Spleen (tissue), 11 donors: ENCODE measurements at regions not wholly inside any gene's neighbourhood (a gene's known extent, or its start where the extent isn't known, plus 50 kb on each side); places are given as distances from the start of the nearest gene placed in this dataset.

ENCODE experiments used
- DNase-seq: peaks from one replicate; pipeline ENCODE4 v3.0.0-alpha.2; 2020
- H3K27ac ChIP-seq, 8 donors: fragments of 200-600 bp; sonication (generic) in 7 of 8; 1 replicate in 4 of 8; 2 replicates in 4 of 8; pipeline versions ENCODE4 v1.5.0 to v1.8.0; 2016 to 2021; ENCODE audit warnings: inconsistent platforms in 4 of 8, mild to moderate bottlenecking in 4 of 8, moderate library complexity in 1 of 8
- H3K27me3 ChIP-seq, 7 donors: fragments of 200-600 bp; sonication (generic) in 6 of 7; replicated peaks in 1 of 7; 1 replicate in 4 of 7; 2 replicates in 3 of 7; pipeline versions ENCODE4 v1.5.0 to v1.8.0; 2016 to 2021; ENCODE audit warnings: inconsistent platforms in 3 of 7, mild to moderate bottlenecking in 1 of 7
- H3K36me3 ChIP-seq, 6 donors: fragments of 200-600 bp; sonication (generic) in 5 of 6; 1 replicate in 4 of 6; 2 replicates in 2 of 6; pipeline versions ENCODE4 v1.5.0 to v1.8.0; 2016 to 2021; ENCODE audit warnings: inconsistent platforms in 2 of 6
- H3K4me1 ChIP-seq, 6 donors: fragments of 200-600 bp; sonication (generic) in 5 of 6; 1 replicate in 3 of 6; 2 replicates in 3 of 6; pipeline versions ENCODE4 v1.5.0 to v1.8.0; 2016 to 2021; ENCODE audit warnings: inconsistent platforms in 3 of 6
- H3K4me3 ChIP-seq, 8 donors: fragments of 200-600 bp; sonication (generic) in 7 of 8; 1 replicate in 4 of 8; 2 replicates in 4 of 8; pipeline versions ENCODE4 v1.5.0 to v1.8.0; 2016 to 2021; ENCODE audit warnings: inconsistent platforms in 4 of 8, mild to moderate bottlenecking in 4 of 8, moderate library complexity in 2 of 8
- H3K9me3 ChIP-seq, 8 donors: fragments of 200-600 bp; sonication (generic) in 7 of 8; 1 replicate in 4 of 8; 2 replicates in 4 of 8; pipeline versions ENCODE4 v1.5.0 to v1.8.0; 2016 to 2021; ENCODE audit warnings: inconsistent platforms in 4 of 8
- CTCF ChIP-seq, 11 experiments: fragments of 200-600 bp in 7 of 11; fragments of 450-650 bp in 4 of 11; sonication (generic) in 4 of 11; IDR thresholded peaks in 8 of 11; conservative IDR thresholded peaks in 3 of 11; 1 replicate in 7 of 11; 2 replicates in 4 of 11; pipeline versions ENCODE4 v1.4.0 to v1.8.0; 2016 to 2021; ENCODE audit warnings: antibody characterized with exemption in 11 of 11, inconsistent platforms in 4 of 11, mild to moderate bottlenecking in 1 of 11
- POLR2A ChIP-seq, 3 donors: fragments of 450-650 bp; IDR thresholded peaks; one replicate each; pipeline ENCODE4 v1.5.1; 2017; ENCODE audit warnings: antibody characterized with exemption in 3 of 3, mild to moderate bottlenecking in 1 of 3
- POLR2AphosphoS5 ChIP-seq, 3 donors: sonication (generic); formaldehyde crosslinking; IDR thresholded peaks; one replicate each; pipeline ENCODE4 v1.5.1; 2017; ENCODE audit warnings: antibody characterized with exemption in 3 of 3
- WGBS, 5 donors: extraction: QIAGEN DNeasy Blood & Tissue Kit in 3 of 5; methylation state at CpG; one replicate each; pipeline versions ENCODE4 v1.1.5 to v1.1.7; 2013 to 2018; 5-methylcytosine and 5-hydroxymethylcytosine counted together
- intact Hi-C: fragments of 100-400 bp; cut with DNase I; formaldehyde crosslinking; loops from one replicate; pipeline ENCODE4 v1.15.0; 2023; ENCODE audit warnings: low total_unique reads
- donor health status: healthy with polysubstance abuse.
- donor health status: DM: no; HTN: no; CAD: no; lungs with moderate emphysema.
- donor health status: DM: no; HTN: no; CAD: no.
- donor health status: Bipolar disorder and iron deficiency.
- donor health status: healthy.
- donor health status: DM: no; HTN: no; CAD: no.
- donor health status: DM: yes; HTN: yes; CAD: no.

GRCh38 chr2:62344472-62344871, 148.6 kb downstream of the B3GNT2 start:
- intact Hi-C loops = no loop called here
- no peak for TF ChIP-seq POLR2A (IDR thresholded peaks at IDR 0.05)
- no peak for TF ChIP-seq POLR2AphosphoS5 (IDR thresholded peaks at IDR 0.05)

GRCh38 chr2:62343636-62344337, 147.9 kb downstream of the B3GNT2 start:
- Histone ChIP-seq H3K27me3 (no peaks in the 10 kb centered on the region), H3K36me3 (no peaks in the 10 kb centered on the region), H3K4me1 (no peaks in the 10 kb centered on the region), H3K4me3 (no peak overlapping the region), H3K9me3 (no peaks in the 10 kb centered on the region), H3K27ac (no peak overlapping the region)
- 77 to 88% (median 85%) methylated on average over 5 of the region's 5 CpGs for WGBS, 5 donors
- TF ChIP-seq POLR2A (IDR thresholded peaks at IDR 0.05) (no peak), CTCF (IDR thresholded peaks at IDR 0.05 in 8 of 11, conservative IDR thresholded peaks at IDR 0.05 in 3 of 11) (no peak), POLR2AphosphoS5 (IDR thresholded peaks at IDR 0.05) (no peak)
- intact Hi-C loops = no loop called here
- DNase-seq = no peak

More at GRCh38 chr2:62344472-62344871, 148.6 kb downstream of the B3GNT2 start:
- no peaks in the 10 kb centered on the region for H3K4me1 ChIP-seq
- 75 to 91% (median 81%) methylated on average over 5 of the region's 5 CpGs for WGBS, 5 donors
- no peak for DNase-seq
- no peak overlapping the region for H3K4me3 ChIP-seq
- H3K27ac ChIP-seq = no peak overlapping the region
- H3K36me3 ChIP-seq = no peaks in the 10 kb centered on the region
- no peaks in the 10 kb centered on the region for H3K27me3 ChIP-seq
- H3K9me3 ChIP-seq = no peaks in the 10 kb centered on the region

- no peaks in the 10 kb centered on the region for H3K9me3 ChIP-seq
- DNase-seq = no peak
- no peaks in the 10 kb centered on the region for H3K27me3 ChIP-seq
- H3K4me1 ChIP-seq = no peaks in the 10 kb centered on the region
- TF ChIP-seq POLR2AphosphoS5 (IDR thresholded peaks at IDR 0.05) (no peak), POLR2A (IDR thresholded peaks at IDR 0.05) (no peak), CTCF (IDR thresholded peaks at IDR 0.05 in 8 of 11, conservative IDR thresholded peaks at IDR 0.05 in 3 of 11) (no peak)
- intact Hi-C loops = no loop called here
- no peaks in the 10 kb centered on the region for H3K36me3 ChIP-seq
- no peak overlapping the region for H3K27ac ChIP-seq
- no peak overlapping the region for H3K4me3 ChIP-seq
These were observed 147.3 kb downstream of the B3GNT2 start for GRCh38 chr2:62343206-62343605.

- intact Hi-C loops = no loop called here
These were observed 145.1 kb downstream of the B3GNT2 start for GRCh38 chr2:62340994-62341484.

GRCh38 chr2:62339837-62340236, 143.9 kb downstream of the B3GNT2 start:
- intact Hi-C loops = no loop called here

More at GRCh38 chr2:62340994-62341484, 145.1 kb downstream of the B3GNT2 start:
- Histone ChIP-seq H3K4me3 (no peak overlapping the region), H3K27ac (no peak overlapping the region), H3K9me3 (no peaks in the 10 kb centered on the region), H3K4me1 (no peaks in the 10 kb centered on the region), H3K27me3 (no peaks in the 10 kb centered on the region), H3K36me3 (no peaks in the 10 kb centered on the region)
- 59 to 97% (median 71%) methylated on average over 2 to 4 of the region's 4 CpGs for WGBS, 5 donors
- TF ChIP-seq POLR2A (IDR thresholded peaks at IDR 0.05) (no peak), POLR2AphosphoS5 (IDR thresholded peaks at IDR 0.05) (peak in 2 of 3 donors; percentile 11 to 23)
- DNase-seq = no peak

More at GRCh38 chr2:62339837-62340236, 143.9 kb downstream of the B3GNT2 start:
- TF ChIP-seq POLR2AphosphoS5 (IDR thresholded peaks at IDR 0.05) (no peak), CTCF (IDR thresholded peaks at IDR 0.05 in 8 of 11, conservative IDR thresholded peaks at IDR 0.05 in 3 of 11) (no peak), POLR2A (IDR thresholded peaks at IDR 0.05) (no peak)
- no peak overlapping the region for H3K4me3 ChIP-seq
- H3K9me3 ChIP-seq = no peaks in the 10 kb centered on the region
- no peaks in the 10 kb centered on the region for H3K4me1 ChIP-seq
- WGBS, 5 donors = 86 to 94% (median 89%) methylated on average over 2 of the region's 2 CpGs
- no peaks in the 10 kb centered on the region for H3K36me3 ChIP-seq
- no peak overlapping the region for H3K27ac ChIP-seq
- DNase-seq = no peak
- no peaks in the 10 kb centered on the region for H3K27me3 ChIP-seq
